ENCODE measurements at regions not wholly inside any gene's neighbourhood (a gene's known extent, or its start where the extent isn't known, plus 50 kb on each side); places are given as distances from the start of the nearest gene placed in this dataset.

DNA sequence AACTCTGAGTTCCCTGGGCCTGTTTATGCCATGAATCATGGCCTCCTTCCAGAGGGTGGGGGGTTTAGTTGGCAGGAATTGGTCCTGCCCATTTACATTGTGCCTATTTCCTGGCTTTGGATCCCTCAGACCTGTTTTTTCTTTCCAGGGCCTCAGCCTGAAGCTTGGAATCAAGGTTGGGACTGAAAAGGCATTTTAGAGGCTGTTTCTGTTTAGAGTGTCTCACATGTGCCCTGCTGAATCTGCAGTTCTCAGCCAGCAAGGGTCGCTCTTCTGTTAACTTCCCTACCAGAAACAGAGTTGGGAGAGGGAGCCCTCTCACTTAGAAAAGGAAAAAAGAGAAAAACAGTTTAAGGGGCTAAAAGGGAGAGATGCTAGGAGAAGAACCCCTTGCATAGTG, 191.1 kb downstream of the PTPRC start:
- TF ChIP-seq CTCF (IDR thresholded peaks at IDR 0.05) (no peak), POLR2A (IDR thresholded peaks at IDR 0.05) (no peak), POLR2AphosphoS5 (IDR thresholded peaks at IDR 0.05) (no peak), EP300 (IDR thresholded peaks at IDR 0.05) (no peak)

Measured in suprapubic skin (tissue), 4 donors.